HFFc6 (cell line): ENCODE measurements at regions not wholly inside any gene's neighbourhood (a gene's known extent, or its start where the extent isn't known, plus 50 kb on each side); places are given as distances from the start of the nearest gene placed in this dataset.

Source experiments
- DNase-seq: peaks from one replicate; pipeline ENCODE4 v3.0.0-alpha.2; 2018
- H3K27ac Mint-ChIP-seq: 2 replicates; pipeline ENCODE4 v1.8.0; 2020; ENCODE audit warnings: mild to moderate bottlenecking, mixed read lengths
- H3K27me3 Mint-ChIP-seq: 2 replicates; pipeline ENCODE4 v1.8.0; 2021; ENCODE audit warnings: mild to moderate bottlenecking, moderate library complexity, mixed read lengths; ENCODE audit not compliant: insufficient read depth
- H3K36me3 Mint-ChIP-seq: 2 replicates; pipeline ENCODE4 v1.8.0; 2021; ENCODE audit warnings: low read depth, mixed read lengths
- H3K4me1 Mint-ChIP-seq: 2 replicates; pipeline ENCODE4 v1.8.0; 2020; ENCODE audit warnings: low read depth, mixed read lengths
- H3K4me3 Mint-ChIP-seq: 2 replicates; pipeline ENCODE4 v1.8.0; 2020; ENCODE audit warnings: mild to moderate bottlenecking, moderate library complexity, mixed read lengths
- H3K9me3 Mint-ChIP-seq: 2 replicates; pipeline ENCODE4 v1.8.0; 2020; ENCODE audit warnings: mild to moderate bottlenecking, mixed read lengths
- TF ChIP-seq, protein P1 (sequence below): fragments of 200-600 bp; sonication (generic); IDR thresholded peaks from 2 replicates; pipeline ENCODE4 v1.5.0; 2021; ENCODE audit warnings: antibody characterized with exemption, mild to moderate bottlenecking

DNA sequence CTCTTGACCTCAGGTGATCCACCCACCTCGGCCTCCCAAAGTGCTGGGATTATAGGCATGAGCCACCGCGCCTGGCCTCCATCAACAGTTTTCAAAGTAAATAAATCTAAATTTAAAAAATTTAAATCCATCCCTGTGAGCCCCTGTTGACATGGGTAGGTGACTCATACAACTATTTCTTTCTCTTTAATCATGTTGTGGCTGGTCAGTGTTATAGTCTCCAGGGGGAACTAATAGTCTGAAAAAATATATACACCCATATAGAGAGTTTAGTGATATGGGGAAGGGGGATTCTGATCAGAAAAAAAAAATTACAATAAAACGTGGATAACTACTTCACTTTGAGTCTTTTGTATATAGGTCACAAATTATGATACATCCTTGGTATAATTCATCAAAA lies 159.2 kb downstream of the ZNF608 start:
- Mint-ChIP-seq H3K4me1 (peaks cover 14% of the 10 kb centered on the region), H3K27me3 (no peaks in the 10 kb centered on the region; the same call in 1 of the 2 replicates), H3K27ac (no peak overlapping the region), H3K4me3 (no peak overlapping the region), H3K9me3 (no peaks in the 10 kb centered on the region), H3K36me3 (no peaks in the 10 kb centered on the region; the same call in 1 of the 2 replicates)
- no peak for DNase-seq
- TF ChIP-seq, protein P1, sequence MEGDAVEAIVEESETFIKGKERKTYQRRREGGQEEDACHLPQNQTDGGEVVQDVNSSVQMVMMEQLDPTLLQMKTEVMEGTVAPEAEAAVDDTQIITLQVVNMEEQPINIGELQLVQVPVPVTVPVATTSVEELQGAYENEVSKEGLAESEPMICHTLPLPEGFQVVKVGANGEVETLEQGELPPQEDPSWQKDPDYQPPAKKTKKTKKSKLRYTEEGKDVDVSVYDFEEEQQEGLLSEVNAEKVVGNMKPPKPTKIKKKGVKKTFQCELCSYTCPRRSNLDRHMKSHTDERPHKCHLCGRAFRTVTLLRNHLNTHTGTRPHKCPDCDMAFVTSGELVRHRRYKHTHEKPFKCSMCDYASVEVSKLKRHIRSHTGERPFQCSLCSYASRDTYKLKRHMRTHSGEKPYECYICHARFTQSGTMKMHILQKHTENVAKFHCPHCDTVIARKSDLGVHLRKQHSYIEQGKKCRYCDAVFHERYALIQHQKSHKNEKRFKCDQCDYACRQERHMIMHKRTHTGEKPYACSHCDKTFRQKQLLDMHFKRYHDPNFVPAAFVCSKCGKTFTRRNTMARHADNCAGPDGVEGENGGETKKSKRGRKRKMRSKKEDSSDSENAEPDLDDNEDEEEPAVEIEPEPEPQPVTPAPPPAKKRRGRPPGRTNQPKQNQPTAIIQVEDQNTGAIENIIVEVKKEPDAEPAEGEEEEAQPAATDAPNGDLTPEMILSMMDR, result no peak

GRCh38 chr5:124584991-124585715 lies 161.3 kb downstream of the ZNF608 start:
- Mint-ChIP-seq H3K4me3 (no peak overlapping the region), H3K4me1 (peaks cover 14% of the 10 kb centered on the region), H3K27ac (no peak overlapping the region), H3K36me3 (no peaks in the 10 kb centered on the region; the same call in 1 of the 2 replicates), H3K9me3 (no peaks in the 10 kb centered on the region), H3K27me3 (peaks cover 3% of the 10 kb centered on the region)
- TF ChIP-seq, protein P1, result no peak
- DNase-seq, result no peak

- Mint-ChIP-seq H3K27ac (no peak overlapping the region), H3K36me3 (no peaks in the 10 kb centered on the region; the same call in 1 of the 2 replicates), H3K4me3 (no peak overlapping the region), H3K27me3 (peaks cover 3% of the 10 kb centered on the region), H3K9me3 (no peaks in the 10 kb centered on the region), H3K4me1 (peaks cover 14% of the 10 kb centered on the region)
- TF ChIP-seq, protein P1, result no peak
- DNase-seq, result peak; percentile 68
These were observed 162.7 kb downstream of the ZNF608 start for GRCh38 chr5:124583469-124584350.

GRCh38 chr5:124582561-124582840 lies 163.9 kb downstream of the ZNF608 start:
- DNase-seq, result no peak
- Mint-ChIP-seq H3K27me3 (peaks cover 3% of the 10 kb centered on the region), H3K36me3 (no peaks in the 10 kb centered on the region; the same call in 1 of the 2 replicates), H3K4me3 (no peak overlapping the region), H3K27ac (no peak overlapping the region), H3K9me3 (no peaks in the 10 kb centered on the region), H3K4me1 (peaks cover 14% of the 10 kb centered on the region)
- TF ChIP-seq, protein P1, result no peak

DNA sequence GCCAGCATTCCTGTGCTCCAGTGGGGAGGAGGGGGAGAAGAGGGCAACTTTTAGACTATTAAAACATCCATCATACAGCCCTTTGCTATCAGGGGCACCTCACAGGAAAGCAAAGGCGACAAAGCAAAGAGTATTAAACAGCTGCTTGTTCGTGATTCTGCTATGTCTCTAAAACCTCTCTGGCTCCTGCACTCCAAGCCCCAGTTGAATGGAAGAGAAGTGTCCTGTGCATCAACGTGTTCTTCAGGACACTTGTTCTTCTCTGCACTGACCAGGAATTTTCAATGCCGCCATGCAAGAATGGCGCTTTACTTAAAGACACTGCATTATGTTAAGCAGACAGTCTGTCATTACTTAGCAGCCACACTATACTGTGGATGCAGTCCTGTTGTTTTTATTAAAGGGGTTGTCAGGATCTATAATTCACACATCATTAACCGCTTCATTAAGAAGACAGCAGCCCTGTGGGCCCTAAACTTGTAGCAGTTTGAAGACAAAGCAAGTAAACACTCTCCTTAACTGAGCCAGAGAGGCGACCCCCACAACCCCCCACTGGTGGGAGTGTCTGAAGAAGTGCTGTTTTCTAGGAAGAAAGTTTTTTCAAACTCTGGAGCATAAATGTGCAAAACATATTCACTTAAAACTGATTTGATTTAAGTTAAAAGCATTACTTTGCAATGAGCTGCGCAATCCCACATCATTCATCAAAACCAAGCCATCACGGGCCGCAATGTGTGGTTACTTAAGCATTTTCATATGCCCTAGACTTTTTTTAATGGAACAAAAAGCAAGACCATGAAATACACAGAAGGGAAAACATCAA lies 164.5 kb downstream of the ZNF608 start:
- no peak for DNase-seq
- Mint-ChIP-seq H3K27ac (no peak overlapping the region), H3K4me1 (peaks cover 14% of the 10 kb centered on the region)

More for the DNA sequence above, 164.5 kb downstream of the ZNF608 start:
- Mint-ChIP-seq H3K4me3 (no peak overlapping the region), H3K9me3 (no peaks in the 10 kb centered on the region), H3K27me3 (peaks cover 6% of the 10 kb centered on the region), H3K36me3 (no peaks in the 10 kb centered on the region; the same call in 1 of the 2 replicates)
- TF ChIP-seq, protein P1, result no peak
